ENCODE measurements at regions not wholly inside any gene's neighbourhood (a gene's known extent, or its start where the extent isn't known, plus 50 kb on each side); places are given as distances from the start of the nearest gene placed in this dataset.

GRCh38 chr11:106517426-106517825 is 440.0 kb downstream of the AASDHPPT start:
- no peak for TF ChIP-seq POLR2A (IDR thresholded peaks at IDR 0.05)
- TF ChIP-seq CTCF (IDR thresholded peaks at IDR 0.05), result no peak

Measured in breast epithelium (tissue), 3 donors.